K562 (cell line): ENCODE measurements at regions not wholly inside any gene's neighbourhood (a gene's known extent, or its start where the extent isn't known, plus 50 kb on each side); places are given as distances from the start of the nearest gene placed in this dataset.

Experiments used
- CSDE1 ChIP-seq, 2 experiments: fragments of 450-650 bp; IDR thresholded peaks; 2 replicates each; pipeline ENCODE4 v1.6.1; 2016; ENCODE audit warnings: mild to moderate bottlenecking in 1 of 2
- CTCF ChIP-seq, 3 experiments: IDR thresholded peaks in 2 of 3; conservative IDR thresholded peaks in 1 of 3; 2 replicates each; pipeline ENCODE4 v1.5.1; 2011 to 2012; ENCODE audit warnings: low read length in 3 of 3, mild to moderate bottlenecking in 3 of 3, control low read depth in 2 of 3, improper control_type of control experiment in 1 of 3, inconsistent platforms in 1 of 3, low read depth in 1 of 3, mixed read lengths in 1 of 3, moderate library complexity in 1 of 3; ENCODE audit not compliant: insufficient read depth in 2 of 3
- ELF1 ChIP-seq: fragments of 200-800 bp; sonication (Bioruptor generic); IDR thresholded peaks from 2 replicates; pipeline ENCODE4 v1.6.1; 2016; ENCODE audit warnings: missing genetic modification characterization, missing compliant biosample characterization
- HDAC6 ChIP-seq: IDR thresholded peaks from 2 replicates; pipeline ENCODE4 v1.6.1; 2012; ENCODE audit warnings: low read depth, mild to moderate bottlenecking, control low read depth, inconsistent platforms, low read length, moderate library complexity
- MAFG ChIP-seq: fragments of 450-650 bp; conservative IDR thresholded peaks from 2 replicates; pipeline ENCODE4 v1.6.1; 2016; ENCODE audit warnings: missing genetic modification characterization, missing compliant biosample characterization
- PHB ChIP-seq: fragments of 250-450 bp; sonication (Bioruptor Pico); IDR thresholded peaks from 2 replicates; pipeline ENCODE4 v1.5.0; 2021
- POLR2A ChIP-seq: fragments of 450-650 bp; conservative IDR thresholded peaks from 2 replicates; pipeline ENCODE4 v1.6.1; 2016
- SREBF2 ChIP-seq: sonication (generic); formaldehyde crosslinking; IDR thresholded peaks from 2 replicates; pipeline ENCODE4 v1.4.0; 2020; ENCODE audit warnings: mild to moderate bottlenecking, missing genetic modification reagents
- SRF ChIP-seq, 2 experiments: fragments of 250-450, 450-650 bp in 1 of 2; sonication (Bioruptor Pico) in 1 of 2; sonication (generic) in 1 of 2; formaldehyde crosslinking; IDR thresholded peaks; 2 replicates each; pipeline versions ENCODE4 v1.5.0 to v1.5.1; 2020 to 2022; ENCODE audit warnings: mild to moderate bottlenecking in 1 of 2, missing genetic modification reagents in 1 of 2
- ZNF24 ChIP-seq: fragments of 450-650 bp; IDR thresholded peaks from 2 replicates; pipeline ENCODE4 v1.6.1; 2016
- ZNF274 ChIP-seq: IDR thresholded peaks from 2 replicates; pipeline ENCODE4 v1.6.1; 2011; ENCODE audit warnings: low read depth, mild to moderate bottlenecking, low read length, moderate library complexity, borderline replicate concordance
- TF ChIP-seq, protein P1 (sequence below): IDR thresholded peaks from 3 replicates; pipeline ENCODE4 v1.6.1; 2011; ENCODE audit warnings: borderline replicate concordance, mild to moderate bottlenecking, moderate library complexity; ENCODE audit not compliant: insufficient read length; ENCODE audit errors: extremely low read depth

DNA sequence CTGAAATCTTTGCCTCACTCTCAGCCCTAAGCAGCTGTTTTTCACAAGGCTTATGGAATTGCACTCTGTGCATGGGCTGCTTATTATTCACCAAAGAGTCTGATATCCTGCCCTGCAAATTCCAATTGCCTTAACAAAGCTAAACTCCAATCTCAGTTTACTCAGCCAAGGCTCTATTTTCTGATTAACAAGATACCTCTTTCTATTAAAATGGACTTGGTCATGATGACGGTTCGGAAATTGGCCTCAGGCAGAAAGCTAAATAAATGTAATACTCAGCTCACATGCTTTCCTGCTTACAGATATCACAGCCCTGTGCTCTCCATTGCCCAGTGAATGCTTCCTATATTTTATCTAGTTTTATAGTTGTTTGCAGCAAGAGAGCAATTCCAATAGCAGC is 1270.8 kb downstream of the PCDH9 start:
- TF ChIP-seq ZNF274 (no peak), POLR2A (no peak), ZNF24 (no peak), HDAC6 (no peak), CSDE1 (IDR thresholded peaks at IDR 0.05) (no peak), MAFG (tag) (no peak), CTCF (IDR thresholded peaks at IDR 0.05 in 2 of 3, conservative IDR thresholded peaks at IDR 0.05 in 1 of 3; ENCODE audit: insufficient read depth in 2 of 3, low read depth in 1 of 3, low read length in 3 of 3) (no peak), PHB (no peak), ELF1 (tag) (no peak), SRF (CRISPR knock-in tag; IDR thresholded peaks at IDR 0.05) (no peak), SREBF2 (no peak)
- TF ChIP-seq, protein P1, sequence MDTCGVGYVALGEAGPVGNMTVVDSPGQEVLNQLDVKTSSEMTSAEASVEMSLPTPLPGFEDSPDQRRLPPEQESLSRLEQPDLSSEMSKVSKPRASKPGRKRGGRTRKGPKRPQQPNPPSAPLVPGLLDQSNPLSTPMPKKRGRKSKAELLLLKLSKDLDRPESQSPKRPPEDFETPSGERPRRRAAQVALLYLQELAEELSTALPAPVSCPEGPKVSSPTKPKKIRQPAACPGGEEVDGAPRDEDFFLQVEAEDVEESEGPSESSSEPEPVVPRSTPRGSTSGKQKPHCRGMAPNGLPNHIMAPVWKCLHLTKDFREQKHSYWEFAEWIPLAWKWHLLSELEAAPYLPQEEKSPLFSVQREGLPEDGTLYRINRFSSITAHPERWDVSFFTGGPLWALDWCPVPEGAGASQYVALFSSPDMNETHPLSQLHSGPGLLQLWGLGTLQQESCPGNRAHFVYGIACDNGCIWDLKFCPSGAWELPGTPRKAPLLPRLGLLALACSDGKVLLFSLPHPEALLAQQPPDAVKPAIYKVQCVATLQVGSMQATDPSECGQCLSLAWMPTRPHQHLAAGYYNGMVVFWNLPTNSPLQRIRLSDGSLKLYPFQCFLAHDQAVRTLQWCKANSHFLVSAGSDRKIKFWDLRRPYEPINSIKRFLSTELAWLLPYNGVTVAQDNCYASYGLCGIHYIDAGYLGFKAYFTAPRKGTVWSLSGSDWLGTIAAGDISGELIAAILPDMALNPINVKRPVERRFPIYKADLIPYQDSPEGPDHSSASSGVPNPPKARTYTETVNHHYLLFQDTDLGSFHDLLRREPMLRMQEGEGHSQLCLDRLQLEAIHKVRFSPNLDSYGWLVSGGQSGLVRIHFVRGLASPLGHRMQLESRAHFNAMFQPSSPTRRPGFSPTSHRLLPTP: no peak
